SK-N-SH (cell line): ENCODE measurements at regions not wholly inside any gene's neighbourhood (a gene's known extent, or its start where the extent isn't known, plus 50 kb on each side); places are given as distances from the start of the nearest gene placed in this dataset.

Source experiments
- CTCF ChIA-PET: fragments of 300-600, 350-600 bp; formaldehyde crosslinking; extraction: SDS; loops from one replicate; lab custom pipeline; 2021; lab: Yijun Ruan, JAX
- POLR2A ChIA-PET: fragments of 350-600 bp; sonication (Branson Sonifier 250); formaldehyde crosslinking; extraction: SDS; loops from one replicate; lab custom pipeline; 2020; ENCODE audit warnings: antibody characterized with exemption, inconsistent platforms; lab: Yijun Ruan, JAX
- DNase-seq: peaks from one replicate; pipeline ENCODE4 v3.0.0; 2012
- H2AFZ ChIP-seq: fragments of 200-600 bp; sonication (generic); 2 replicates; pipeline ENCODE4 v1.8.1; 2016; ENCODE audit warnings: antibody characterized with exemption, mild to moderate bottlenecking, low read depth
- H3F3A ChIP-seq: fragments of 200-600 bp; sonication (generic); replicated peaks from 2 replicates; pipeline ENCODE3; 2016; ENCODE audit warnings: antibody characterized with exemption, mild to moderate bottlenecking; ENCODE audit not compliant: insufficient read depth
- H3K27ac ChIP-seq, 2 experiments: fragments of 200-500 bp in 1 of 2; fragments of 200-600 bp in 1 of 2; sonication (Bioruptor generic) in 1 of 2; sonication (generic), shearing (Covaris generic) in 1 of 2; 2 replicates each; pipeline versions ENCODE4 v1.5.1 to v1.6.1; 2014 to 2016; ENCODE audit warnings: low read depth in 2 of 2, inconsistent platforms in 1 of 2, low read length in 1 of 2, mild to moderate bottlenecking in 1 of 2, mixed read lengths in 1 of 2
- H3K27me3 ChIP-seq: fragments of 200-600 bp; sonication (generic), shearing (Covaris generic); 2 replicates; pipeline ENCODE4 v1.6.1; 2016; ENCODE audit warnings: mixed run types; ENCODE audit not compliant: insufficient read depth
- H3K36me3 ChIP-seq, 2 experiments: fragments of 200-500 bp in 1 of 2; fragments of 200-600 bp in 1 of 2; sonication (Bioruptor generic) in 1 of 2; sonication (generic) in 1 of 2; replicated peaks in 1 of 2; 2 replicates each; pipeline versions ENCODE3 to v1.5.1; 2014 to 2016; ENCODE audit warnings: low read length in 1 of 2, mild to moderate bottlenecking in 1 of 2; ENCODE audit not compliant: insufficient read depth in 2 of 2, control insufficient read depth in 1 of 2
- H3K4me1 ChIP-seq, 2 experiments: fragments of 200-500 bp in 1 of 2; fragments of 200-600 bp in 1 of 2; sonication (Bioruptor generic) in 1 of 2; sonication (generic), shearing (Covaris generic) in 1 of 2; 2 replicates each; pipeline versions ENCODE4 v1.5.1 to v1.6.1; 2014 to 2016; ENCODE audit warnings: low read depth in 1 of 2, low read length in 1 of 2, mixed run types in 1 of 2; ENCODE audit not compliant: insufficient read depth in 2 of 2, control insufficient read depth in 1 of 2
- H3K4me2 ChIP-seq: fragments of 200-600 bp; sonication (generic), shearing (Covaris generic); 2 replicates; pipeline ENCODE4 v1.6.1; 2017; ENCODE audit warnings: mixed run types
- H3K4me3 ChIP-seq, 2 experiments: fragments of 200-500 bp in 1 of 2; fragments of 200-600 bp in 1 of 2; sonication (Bioruptor generic) in 1 of 2; sonication (generic), shearing (Covaris generic) in 1 of 2; 2 replicates each; pipeline versions ENCODE4 v1.5.1 to v1.8.1; 2014 to 2016; ENCODE audit warnings: low read depth in 2 of 2, inconsistent platforms in 1 of 2, low read length in 1 of 2, mild to moderate bottlenecking in 1 of 2, mixed read lengths in 1 of 2, moderate library complexity in 1 of 2
- H3K79me2 ChIP-seq: fragments of 200-600 bp; sonication (generic); 2 replicates; pipeline ENCODE4 v1.8.1; 2017; ENCODE audit warnings: mild to moderate bottlenecking; ENCODE audit not compliant: insufficient read depth
- H3K9ac ChIP-seq: fragments of 200-600 bp; sonication (generic); 2 replicates; pipeline ENCODE4 v1.6.1; 2017; ENCODE audit warnings: mixed run types
- H3K9me2 ChIP-seq: fragments of 200-600 bp; sonication (generic); 2 replicates; pipeline ENCODE4 v1.6.1; 2017; ENCODE audit warnings: mixed run types
- H3K9me3 ChIP-seq: fragments of 200-600 bp; sonication (generic); 2 replicates; pipeline ENCODE4 v1.6.1; 2017; ENCODE audit warnings: mixed run types, mild to moderate bottlenecking, moderate library complexity
- H4K20me1 ChIP-seq: fragments of 200-600 bp; sonication (generic); 2 replicates; pipeline ENCODE4 v1.6.1; 2017; ENCODE audit warnings: mild to moderate bottlenecking, mixed run types; ENCODE audit not compliant: insufficient read depth
- CHD2 ChIP-seq: fragments of 150-350 bp; IDR thresholded peaks from 2 replicates; pipeline ENCODE4 v1.6.1; 2018; ENCODE audit warnings: low read length; ENCODE audit not compliant: partially characterized antibody
- ELF1 ChIP-seq: IDR thresholded peaks from 2 replicates; pipeline ENCODE4 v1.4.0; 2012
- EZH2phosphoT487 ChIP-seq: fragments of 200-600 bp; sonication (generic); IDR thresholded peaks from 2 replicates; pipeline ENCODE4 v1.6.1; 2017; ENCODE audit warnings: low read depth, mixed run types, mild to moderate bottlenecking, antibody characterized with exemption, moderate library complexity, borderline replicate concordance
- FOSL2 ChIP-seq: IDR thresholded peaks from 2 replicates; pipeline ENCODE4 v1.4.0; 2012; ENCODE audit warnings: low read depth, mild to moderate bottlenecking, moderate library complexity, borderline replicate concordance
- FOXJ3 ChIP-seq: sonication (generic); formaldehyde crosslinking; IDR thresholded peaks from 2 replicates; pipeline ENCODE4 v1.5.1; 2020; ENCODE audit warnings: mild to moderate bottlenecking, missing genetic modification reagents
- FOXM1 ChIP-seq: IDR thresholded peaks from 2 replicates; pipeline ENCODE4 v1.4.0; 2012; ENCODE audit warnings: low read depth, mild to moderate bottlenecking
- GABPA ChIP-seq: IDR thresholded peaks from 2 replicates; pipeline ENCODE4 v1.4.0; 2012; ENCODE audit warnings: low read depth, mild to moderate bottlenecking
- MXI1 ChIP-seq: IDR thresholded peaks from 2 replicates; pipeline ENCODE4 v1.6.1; 2012; ENCODE audit warnings: mild to moderate bottlenecking, low read depth, low read length, improper control_type of control experiment
- NFIC ChIP-seq: IDR thresholded peaks from 2 replicates; pipeline ENCODE4 v1.4.0; 2012; ENCODE audit warnings: borderline replicate concordance
- POLR2AphosphoS5 ChIP-seq: IDR thresholded peaks from 2 replicates; pipeline ENCODE4 v1.6.1; 2012; ENCODE audit warnings: low read depth, low read length
- RCOR1 ChIP-seq: fragments of 150-350 bp; IDR thresholded peaks from 2 replicates; pipeline ENCODE4 v1.6.1; 2017; ENCODE audit warnings: antibody characterized with exemption, low read length
- RFX5 ChIP-seq: IDR thresholded peaks from 2 replicates; pipeline ENCODE4 v1.6.1; 2012; ENCODE audit warnings: mild to moderate bottlenecking, improper control_type of control experiment, low read length
- SIN3A ChIP-seq: IDR thresholded peaks from 2 replicates; pipeline ENCODE4 v1.6.1; 2012; ENCODE audit warnings: low read depth, mild to moderate bottlenecking, low read length, moderate library complexity, borderline replicate concordance
- WGBS: methylation state at CpG from one replicate; pipeline ENCODE4 v1.1.6; 2017; ENCODE audit warnings: low lambda C conversion rate; 5-methylcytosine and 5-hydroxymethylcytosine counted together
- TF ChIP-seq, protein P1 (sequence below): IDR thresholded peaks from 2 replicates; pipeline ENCODE4 v1.6.1; 2012; ENCODE audit warnings: mild to moderate bottlenecking, low read depth, low read length, moderate library complexity
- TF ChIP-seq, protein P2 (sequence below): IDR thresholded peaks from 2 replicates; pipeline ENCODE4; 2012
- TF ChIP-seq, protein P3 (sequence below): IDR thresholded peaks from 2 replicates; pipeline ENCODE4 v1.4.0; 2012; ENCODE audit warnings: low read depth, borderline replicate concordance
- TF ChIP-seq, protein P4 (sequence below): IDR thresholded peaks from 2 replicates; pipeline ENCODE4 v1.4.0; 2012; ENCODE audit warnings: low read depth

DNA sequence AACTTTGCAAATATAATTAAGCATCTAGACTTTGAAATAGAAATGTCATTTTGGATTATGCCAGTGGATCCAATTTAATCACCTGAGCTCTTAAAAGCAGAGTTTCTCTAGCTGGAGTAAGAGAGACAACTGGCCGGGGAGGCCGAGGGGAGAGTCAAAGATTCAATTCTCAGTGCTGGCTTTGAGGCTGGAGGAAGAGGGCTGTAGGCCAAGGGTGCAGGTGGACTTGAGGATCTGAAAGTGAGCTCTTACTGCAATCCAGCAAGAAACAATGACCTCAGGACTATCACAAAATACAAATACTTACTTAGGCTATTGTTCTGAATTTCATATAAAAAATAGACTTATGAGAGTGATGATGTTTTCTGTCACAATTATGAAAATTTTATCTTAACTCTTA is 814.5 kb downstream of the CBLN2 start:
- Histone ChIP-seq H3K9ac (no peak overlapping the region), H3K4me2 (no peak overlapping the region), H3K27me3 (no peaks in the 10 kb centered on the region), H3K36me3 (no peaks in the 10 kb centered on the region), H3K27ac (no peak overlapping the region), H3K4me3 (no peak overlapping the region), H3K4me1 (no peaks in the 10 kb centered on the region; a peak in 1 of 4 replicates), H3K9me3 (no peaks in the 10 kb centered on the region), H3F3A (no peaks in the 10 kb centered on the region), H4K20me1 (no peaks in the 10 kb centered on the region), H3K79me2 (no peaks in the 10 kb centered on the region), H2AFZ (no peak overlapping the region), H3K9me2 (no peaks in the 10 kb centered on the region)
- WGBS: 92% methylated on average over 2 of the region's 2 CpGs
- CTCF ChIA-PET: no interaction called here
- POLR2A ChIA-PET: no interaction called here
- no peak for DNase-seq
- TF ChIP-seq FOXM1 (no peak), FOSL2 (no peak), CHD2 (no peak), RFX5 (no peak), FOXJ3 (CRISPR knock-in tag) (no peak), POLR2AphosphoS5 (no peak), GABPA (no peak), SIN3A (no peak), NFIC (no peak)
- TF ChIP-seq, protein P1, sequence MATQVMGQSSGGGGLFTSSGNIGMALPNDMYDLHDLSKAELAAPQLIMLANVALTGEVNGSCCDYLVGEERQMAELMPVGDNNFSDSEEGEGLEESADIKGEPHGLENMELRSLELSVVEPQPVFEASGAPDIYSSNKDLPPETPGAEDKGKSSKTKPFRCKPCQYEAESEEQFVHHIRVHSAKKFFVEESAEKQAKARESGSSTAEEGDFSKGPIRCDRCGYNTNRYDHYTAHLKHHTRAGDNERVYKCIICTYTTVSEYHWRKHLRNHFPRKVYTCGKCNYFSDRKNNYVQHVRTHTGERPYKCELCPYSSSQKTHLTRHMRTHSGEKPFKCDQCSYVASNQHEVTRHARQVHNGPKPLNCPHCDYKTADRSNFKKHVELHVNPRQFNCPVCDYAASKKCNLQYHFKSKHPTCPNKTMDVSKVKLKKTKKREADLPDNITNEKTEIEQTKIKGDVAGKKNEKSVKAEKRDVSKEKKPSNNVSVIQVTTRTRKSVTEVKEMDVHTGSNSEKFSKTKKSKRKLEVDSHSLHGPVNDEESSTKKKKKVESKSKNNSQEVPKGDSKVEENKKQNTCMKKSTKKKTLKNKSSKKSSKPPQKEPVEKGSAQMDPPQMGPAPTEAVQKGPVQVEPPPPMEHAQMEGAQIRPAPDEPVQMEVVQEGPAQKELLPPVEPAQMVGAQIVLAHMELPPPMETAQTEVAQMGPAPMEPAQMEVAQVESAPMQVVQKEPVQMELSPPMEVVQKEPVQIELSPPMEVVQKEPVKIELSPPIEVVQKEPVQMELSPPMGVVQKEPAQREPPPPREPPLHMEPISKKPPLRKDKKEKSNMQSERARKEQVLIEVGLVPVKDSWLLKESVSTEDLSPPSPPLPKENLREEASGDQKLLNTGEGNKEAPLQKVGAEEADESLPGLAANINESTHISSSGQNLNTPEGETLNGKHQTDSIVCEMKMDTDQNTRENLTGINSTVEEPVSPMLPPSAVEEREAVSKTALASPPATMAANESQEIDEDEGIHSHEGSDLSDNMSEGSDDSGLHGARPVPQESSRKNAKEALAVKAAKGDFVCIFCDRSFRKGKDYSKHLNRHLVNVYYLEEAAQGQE: no peak
- TF ChIP-seq, protein P2, sequence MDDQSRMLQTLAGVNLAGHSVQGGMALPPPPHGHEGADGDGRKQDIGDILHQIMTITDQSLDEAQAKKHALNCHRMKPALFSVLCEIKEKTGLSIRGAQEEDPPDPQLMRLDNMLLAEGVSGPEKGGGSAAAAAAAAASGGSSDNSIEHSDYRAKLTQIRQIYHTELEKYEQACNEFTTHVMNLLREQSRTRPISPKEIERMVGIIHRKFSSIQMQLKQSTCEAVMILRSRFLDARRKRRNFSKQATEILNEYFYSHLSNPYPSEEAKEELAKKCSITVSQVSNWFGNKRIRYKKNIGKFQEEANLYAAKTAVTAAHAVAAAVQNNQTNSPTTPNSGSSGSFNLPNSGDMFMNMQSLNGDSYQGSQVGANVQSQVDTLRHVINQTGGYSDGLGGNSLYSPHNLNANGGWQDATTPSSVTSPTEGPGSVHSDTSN: no peak

DNA sequence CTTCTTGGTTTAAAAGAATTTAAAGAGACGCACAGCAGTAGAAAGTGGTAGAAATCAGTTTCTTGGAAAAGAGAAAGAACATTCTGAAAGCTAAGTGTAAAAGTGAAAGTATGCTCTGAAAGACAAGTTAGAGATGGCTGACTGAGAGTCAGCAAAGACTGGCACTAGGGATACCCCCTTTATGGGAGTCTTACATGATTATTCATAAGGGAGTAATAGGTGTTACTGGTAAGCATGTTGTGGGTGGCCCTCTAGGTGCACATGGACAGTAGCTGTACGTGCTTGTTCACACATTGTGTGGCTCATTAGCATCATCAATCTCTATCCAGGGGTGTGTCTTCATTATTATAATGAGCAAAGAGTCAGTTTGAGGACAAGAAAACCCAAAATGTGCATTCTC is 816.2 kb downstream of the CBLN2 start:
- Histone ChIP-seq H3K79me2 (no peaks in the 10 kb centered on the region), H4K20me1 (no peaks in the 10 kb centered on the region), H3K4me3 (no peak overlapping the region), H3K9me3 (no peaks in the 10 kb centered on the region), H3K9ac (no peak overlapping the region), H3K36me3 (no peaks in the 10 kb centered on the region), H3F3A (no peaks in the 10 kb centered on the region), H3K27ac (no peak overlapping the region), H3K27me3 (no peaks in the 10 kb centered on the region), H2AFZ (no peak overlapping the region), H3K9me2 (no peaks in the 10 kb centered on the region), H3K4me1 (no peaks in the 10 kb centered on the region; a peak in 1 of 4 replicates), H3K4me2 (no peak overlapping the region)
- CTCF ChIA-PET: no interaction called here
- POLR2A ChIA-PET: no interaction called here
- no peak for DNase-seq
- 74% methylated on average over 2 of the region's 2 CpGs for WGBS
- TF ChIP-seq CHD2: no peak
- no peak for TF ChIP-seq NFIC
- no peak for TF ChIP-seq ELF1
- TF ChIP-seq RCOR1: no peak
- no peak for TF ChIP-seq EZH2phosphoT487
- TF ChIP-seq RFX5: no peak
- no peak for TF ChIP-seq GABPA
- TF ChIP-seq, protein P1: no peak
- TF ChIP-seq, protein P3, sequence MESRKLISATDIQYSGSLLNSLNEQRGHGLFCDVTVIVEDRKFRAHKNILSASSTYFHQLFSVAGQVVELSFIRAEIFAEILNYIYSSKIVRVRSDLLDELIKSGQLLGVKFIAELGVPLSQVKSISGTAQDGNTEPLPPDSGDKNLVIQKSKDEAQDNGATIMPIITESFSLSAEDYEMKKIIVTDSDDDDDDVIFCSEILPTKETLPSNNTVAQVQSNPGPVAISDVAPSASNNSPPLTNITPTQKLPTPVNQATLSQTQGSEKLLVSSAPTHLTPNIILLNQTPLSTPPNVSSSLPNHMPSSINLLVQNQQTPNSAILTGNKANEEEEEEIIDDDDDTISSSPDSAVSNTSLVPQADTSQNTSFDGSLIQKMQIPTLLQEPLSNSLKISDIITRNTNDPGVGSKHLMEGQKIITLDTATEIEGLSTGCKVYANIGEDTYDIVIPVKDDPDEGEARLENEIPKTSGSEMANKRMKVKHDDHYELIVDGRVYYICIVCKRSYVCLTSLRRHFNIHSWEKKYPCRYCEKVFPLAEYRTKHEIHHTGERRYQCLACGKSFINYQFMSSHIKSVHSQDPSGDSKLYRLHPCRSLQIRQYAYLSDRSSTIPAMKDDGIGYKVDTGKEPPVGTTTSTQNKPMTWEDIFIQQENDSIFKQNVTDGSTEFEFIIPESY: no peak
- no peak for TF ChIP-seq MXI1
- TF ChIP-seq, protein P4, sequence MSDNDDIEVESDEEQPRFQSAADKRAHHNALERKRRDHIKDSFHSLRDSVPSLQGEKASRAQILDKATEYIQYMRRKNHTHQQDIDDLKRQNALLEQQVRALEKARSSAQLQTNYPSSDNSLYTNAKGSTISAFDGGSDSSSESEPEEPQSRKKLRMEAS: no peak
- no peak for TF ChIP-seq FOSL2
